ENCODE measurements at regions not wholly inside any gene's neighbourhood (a gene's known extent, or its start where the extent isn't known, plus 50 kb on each side); places are given as distances from the start of the nearest gene placed in this dataset.

- TF ChIP-seq, protein P1, sequence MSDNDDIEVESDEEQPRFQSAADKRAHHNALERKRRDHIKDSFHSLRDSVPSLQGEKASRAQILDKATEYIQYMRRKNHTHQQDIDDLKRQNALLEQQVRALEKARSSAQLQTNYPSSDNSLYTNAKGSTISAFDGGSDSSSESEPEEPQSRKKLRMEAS (IDR thresholded peaks at IDR 0.05), result no peak
- TF ChIP-seq TEAD4 (IDR thresholded peaks at IDR 0.05) (no peak), REST (IDR thresholded peaks at IDR 0.05; ENCODE audit: low read depth) (no peak), CREB1 (IDR thresholded peaks at IDR 0.05; ENCODE audit: low read depth) (no peak), CEBPB (IDR thresholded peaks at IDR 0.05) (no peak), TCF12 (IDR thresholded peaks at IDR 0.05; ENCODE audit: low read depth) (no peak), NFIC (IDR thresholded peaks at IDR 0.05) (no peak), EP300 (IDR thresholded peaks at IDR 0.05; ENCODE audit: borderline replicate concordance) (no peak), USF1 (IDR thresholded peaks at IDR 0.05) (no peak), YY1 (IDR thresholded peaks at IDR 0.05; ENCODE audit: low read depth) (no peak), EGR1 (IDR thresholded peaks at IDR 0.05) (no peak), TAF1 (IDR thresholded peaks at IDR 0.05; ENCODE audit: low read depth) (no peak)
Observed at GRCh38 chr12:20006871-20007730, 361.2 kb upstream of the PDE3A start.
